Type B pancreatic cell (in vitro differentiated cells): ENCODE measurements at regions not wholly inside any gene's neighbourhood (a gene's known extent, or its start where the extent isn't known, plus 50 kb on each side); places are given as distances from the start of the nearest gene placed in this dataset.

Experiments
- DNase-seq: peaks from one replicate; pipeline ENCODE4 v3.0.0; 2021; ENCODE audit warnings: mixed read lengths; ENCODE audit not compliant: unreplicated experiment; ENCODE audit errors: extremely low spot score
- H3K27ac Mint-ChIP-seq: 2 replicates; pipeline ENCODE4 v1.8.0; 2021; ENCODE audit warnings: mild to moderate bottlenecking, mixed read lengths
- H3K27me3 Mint-ChIP-seq: 2 replicates; pipeline ENCODE4 v1.8.0; 2021; ENCODE audit warnings: mixed read lengths
- H3K36me3 Mint-ChIP-seq: 2 replicates; pipeline ENCODE4 v1.8.0; 2021; ENCODE audit warnings: mixed read lengths
- H3K4me1 Mint-ChIP-seq: one replicate; pipeline ENCODE4 v1.8.0; 2021; ENCODE audit warnings: mixed read lengths; ENCODE audit not compliant: unreplicated experiment
- H3K4me3 Mint-ChIP-seq: 2 replicates; pipeline ENCODE4 v1.8.0; 2021; ENCODE audit warnings: mild to moderate bottlenecking, mixed read lengths
- H3K9me3 Mint-ChIP-seq: 2 replicates; pipeline ENCODE4 v1.8.0; 2021; ENCODE audit warnings: mixed read lengths
- TF ChIP-seq, protein P1 (sequence below): fragments of 200-600 bp; sonication (generic); conservative IDR thresholded peaks from 2 replicates; pipeline ENCODE4 v1.5.0; 2021; ENCODE audit warnings: antibody characterized with exemption, mild to moderate bottlenecking

DNA sequence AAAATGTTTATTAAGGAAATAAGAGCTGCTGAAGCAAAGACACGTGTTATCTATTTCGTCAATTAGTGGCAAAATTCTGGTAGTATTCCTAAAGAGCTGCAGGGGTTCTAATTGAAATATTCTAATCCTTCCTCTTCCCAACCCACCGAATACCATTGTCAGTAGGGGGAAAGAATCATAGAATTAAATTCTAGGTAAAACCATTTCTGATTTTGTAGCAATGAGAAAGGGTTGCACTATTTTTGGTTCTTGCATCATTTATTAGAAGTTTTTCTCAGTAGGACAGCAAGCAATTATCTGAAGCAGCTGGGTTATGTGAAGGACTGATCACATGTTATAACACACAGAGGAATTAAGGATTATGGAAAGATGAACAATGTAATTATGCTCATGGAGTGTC lies 80.3 kb upstream of the SEMA6A start:
- DNase-seq, result no peak
- Mint-ChIP-seq H3K4me3 (no peak overlapping the region), H3K36me3 (no peaks in the 10 kb centered on the region), H3K9me3 (no peaks in the 10 kb centered on the region), H3K27me3 (peaks cover 4% of the 10 kb centered on the region), H3K27ac (no peak overlapping the region), H3K4me1 (peaks cover 37% of the 10 kb centered on the region)
- TF ChIP-seq, protein P1, sequence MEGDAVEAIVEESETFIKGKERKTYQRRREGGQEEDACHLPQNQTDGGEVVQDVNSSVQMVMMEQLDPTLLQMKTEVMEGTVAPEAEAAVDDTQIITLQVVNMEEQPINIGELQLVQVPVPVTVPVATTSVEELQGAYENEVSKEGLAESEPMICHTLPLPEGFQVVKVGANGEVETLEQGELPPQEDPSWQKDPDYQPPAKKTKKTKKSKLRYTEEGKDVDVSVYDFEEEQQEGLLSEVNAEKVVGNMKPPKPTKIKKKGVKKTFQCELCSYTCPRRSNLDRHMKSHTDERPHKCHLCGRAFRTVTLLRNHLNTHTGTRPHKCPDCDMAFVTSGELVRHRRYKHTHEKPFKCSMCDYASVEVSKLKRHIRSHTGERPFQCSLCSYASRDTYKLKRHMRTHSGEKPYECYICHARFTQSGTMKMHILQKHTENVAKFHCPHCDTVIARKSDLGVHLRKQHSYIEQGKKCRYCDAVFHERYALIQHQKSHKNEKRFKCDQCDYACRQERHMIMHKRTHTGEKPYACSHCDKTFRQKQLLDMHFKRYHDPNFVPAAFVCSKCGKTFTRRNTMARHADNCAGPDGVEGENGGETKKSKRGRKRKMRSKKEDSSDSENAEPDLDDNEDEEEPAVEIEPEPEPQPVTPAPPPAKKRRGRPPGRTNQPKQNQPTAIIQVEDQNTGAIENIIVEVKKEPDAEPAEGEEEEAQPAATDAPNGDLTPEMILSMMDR, result no peak

DNA sequence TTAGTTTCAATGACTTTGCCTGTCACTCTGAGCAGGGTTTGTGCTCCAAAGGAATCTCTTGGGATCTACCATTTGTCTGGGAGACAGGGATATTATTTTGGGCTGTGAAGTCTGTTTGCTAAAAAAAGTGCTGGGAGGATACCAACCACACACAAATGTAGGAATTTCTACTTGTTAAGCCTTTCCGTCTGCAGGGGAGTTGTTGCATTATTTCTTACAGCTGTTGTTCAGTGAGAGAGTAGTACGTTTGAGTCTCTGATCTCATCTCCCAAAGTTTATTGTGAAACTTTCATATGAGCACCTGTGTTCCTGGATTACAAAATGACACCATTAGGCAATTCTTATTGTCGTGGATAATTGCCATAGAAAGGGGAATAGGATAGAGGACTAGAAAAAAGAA lies 78.3 kb upstream of the SEMA6A start:
- Mint-ChIP-seq H3K27me3 (peaks cover 4% of the 10 kb centered on the region), H3K4me3 (no peak overlapping the region), H3K9me3 (no peaks in the 10 kb centered on the region), H3K4me1 (peaks cover 25% of the 10 kb centered on the region), H3K36me3 (no peaks in the 10 kb centered on the region), H3K27ac (no peak overlapping the region)
- no peak for DNase-seq
- TF ChIP-seq, protein P1, result no peak

DNA sequence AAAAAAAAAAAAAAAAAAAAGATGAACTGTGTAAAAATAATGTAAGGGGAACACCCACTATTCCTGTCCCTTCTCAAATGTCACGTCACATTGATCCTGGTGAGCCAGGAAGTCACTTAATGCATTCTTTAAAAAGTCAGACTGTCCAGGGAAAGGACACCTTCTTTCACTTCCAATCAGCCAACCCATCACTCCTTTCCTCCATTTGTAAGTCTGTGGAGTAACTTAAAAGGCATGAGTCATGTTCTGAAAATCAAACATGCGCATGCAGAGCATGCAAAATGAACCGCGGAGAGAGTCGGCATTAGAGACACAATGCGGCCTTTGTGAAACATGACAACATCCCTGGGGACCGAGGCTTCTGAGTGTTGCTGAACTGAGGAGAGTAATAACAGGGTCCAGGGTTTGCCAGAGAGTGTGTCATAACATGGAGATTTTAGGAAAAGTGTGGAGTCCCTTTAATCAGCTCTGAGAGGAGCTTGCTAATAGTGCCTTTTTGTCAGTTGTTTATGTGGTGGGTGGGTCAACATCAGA lies 77.6 kb upstream of the SEMA6A start:
- TF ChIP-seq, protein P1, result no peak
- Mint-ChIP-seq H3K27me3 (peaks cover 4% of the 10 kb centered on the region), H3K4me3 (peak overlapping the region; percentile 75), H3K4me1 (peaks cover 24% of the 10 kb centered on the region), H3K27ac (peak overlapping the region; percentile 67), H3K36me3 (no peaks in the 10 kb centered on the region), H3K9me3 (no peaks in the 10 kb centered on the region)
- no peak for DNase-seq

DNA sequence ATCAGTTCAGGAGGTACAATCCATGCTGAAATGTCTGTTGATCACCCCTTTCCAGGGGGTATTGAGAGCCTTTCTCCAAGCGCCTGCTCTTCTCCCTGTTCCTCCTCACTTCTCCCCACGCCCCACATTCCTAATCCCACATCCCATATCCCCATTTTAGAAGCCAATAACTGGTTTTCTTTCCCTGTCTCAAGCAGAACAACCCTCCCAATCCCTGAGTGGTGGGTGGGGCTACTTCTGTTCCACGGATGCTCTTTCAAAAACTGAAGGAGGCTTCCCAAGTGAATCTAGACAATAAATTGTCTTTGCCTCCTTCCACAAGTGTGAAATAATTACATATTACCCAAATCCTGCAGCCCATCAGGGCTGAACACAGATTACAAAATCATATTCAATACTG lies 77.0 kb upstream of the SEMA6A start:
- Mint-ChIP-seq H3K36me3 (no peaks in the 10 kb centered on the region), H3K27ac (no peak overlapping the region), H3K27me3 (peaks cover 4% of the 10 kb centered on the region), H3K9me3 (no peaks in the 10 kb centered on the region), H3K4me1 (peaks cover 24% of the 10 kb centered on the region), H3K4me3 (no peak overlapping the region)
- TF ChIP-seq, protein P1, result no peak
- DNase-seq, result no peak

DNA sequence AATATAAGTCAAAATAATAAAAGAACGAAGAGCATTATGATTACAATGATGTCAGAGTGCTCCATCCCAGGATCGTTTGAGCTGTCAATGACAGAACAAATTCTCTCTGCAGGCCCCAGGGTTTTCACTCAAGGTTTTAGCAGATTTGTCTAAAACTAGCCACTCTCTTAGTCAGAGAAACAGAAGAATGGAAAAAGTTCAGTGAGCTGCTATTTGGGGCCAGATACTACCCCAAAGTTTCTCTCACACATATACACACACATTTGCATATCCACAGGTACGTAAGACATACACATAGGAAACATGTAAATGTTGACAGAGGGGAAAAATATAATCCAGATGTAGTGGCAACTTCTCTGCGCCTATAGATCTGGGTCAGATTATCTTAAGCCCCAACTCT lies 76.3 kb upstream of the SEMA6A start:
- TF ChIP-seq, protein P1, result no peak
- Mint-ChIP-seq H3K9me3 (no peaks in the 10 kb centered on the region), H3K36me3 (no peaks in the 10 kb centered on the region), H3K27me3 (peaks cover 4% of the 10 kb centered on the region), H3K27ac (no peak overlapping the region), H3K4me1 (peaks cover 24% of the 10 kb centered on the region), H3K4me3 (no peak overlapping the region)
- DNase-seq, result no peak

DNA sequence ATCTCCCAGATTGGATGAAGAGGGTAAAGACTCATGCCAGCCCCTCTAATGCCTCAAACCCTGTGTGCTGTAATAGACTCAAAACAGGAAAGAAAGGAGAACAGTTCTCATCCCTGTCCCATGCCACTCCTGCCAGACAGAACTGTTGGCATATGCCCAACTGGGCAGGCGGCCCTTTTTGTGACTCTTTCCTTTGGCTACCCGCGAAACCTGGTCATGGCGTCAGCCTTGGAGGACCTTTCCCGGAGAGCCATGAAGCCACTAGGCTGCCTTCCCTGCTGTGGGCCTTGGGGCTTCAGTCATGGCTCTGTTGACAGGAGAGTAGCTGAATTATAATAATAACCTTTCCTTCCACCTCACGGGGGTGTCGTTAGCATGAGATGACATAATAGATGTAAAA lies 75.9 kb upstream of the SEMA6A start:
- no peak for DNase-seq
- Mint-ChIP-seq H3K27ac (no peak overlapping the region), H3K4me3 (no peak overlapping the region), H3K27me3 (peaks cover 4% of the 10 kb centered on the region), H3K9me3 (no peaks in the 10 kb centered on the region), H3K36me3 (no peaks in the 10 kb centered on the region), H3K4me1 (peaks cover 24% of the 10 kb centered on the region)
- TF ChIP-seq, protein P1, result no peak
